Astrocyte of the cerebellum (primary cell): ENCODE measurements at regions not wholly inside any gene's neighbourhood (a gene's known extent, or its start where the extent isn't known, plus 50 kb on each side); places are given as distances from the start of the nearest gene placed in this dataset.
"Not testable (repeated sequence)": the region's sequence is repeated elsewhere in the genome, so short reads cannot be mapped to it uniquely, and the experiment has no call there.

ENCODE experiments used
- DNase-seq: peaks from one replicate; pipeline ENCODE4 v3.0.0-alpha.2; 2011; ENCODE audit warnings: low read depth
- H3K4me3 ChIP-seq: 2 replicates; pipeline ENCODE4 v1.5.1; 2011; ENCODE audit warnings: mild to moderate bottlenecking, low read depth, low read length, moderate library complexity
- CTCF ChIP-seq: IDR thresholded peaks from 2 replicates; pipeline ENCODE4 v1.5.1; 2012; ENCODE audit warnings: low read length, low read depth, moderate library complexity, mild to moderate bottlenecking; ENCODE audit errors: missing control alignments
- in situ Hi-C: cut with HindIII; loops from 2 replicates; pipeline ENCODE4 v1.10.0; 2017; ENCODE audit warnings: low sequenced_read_pairs

DNA sequence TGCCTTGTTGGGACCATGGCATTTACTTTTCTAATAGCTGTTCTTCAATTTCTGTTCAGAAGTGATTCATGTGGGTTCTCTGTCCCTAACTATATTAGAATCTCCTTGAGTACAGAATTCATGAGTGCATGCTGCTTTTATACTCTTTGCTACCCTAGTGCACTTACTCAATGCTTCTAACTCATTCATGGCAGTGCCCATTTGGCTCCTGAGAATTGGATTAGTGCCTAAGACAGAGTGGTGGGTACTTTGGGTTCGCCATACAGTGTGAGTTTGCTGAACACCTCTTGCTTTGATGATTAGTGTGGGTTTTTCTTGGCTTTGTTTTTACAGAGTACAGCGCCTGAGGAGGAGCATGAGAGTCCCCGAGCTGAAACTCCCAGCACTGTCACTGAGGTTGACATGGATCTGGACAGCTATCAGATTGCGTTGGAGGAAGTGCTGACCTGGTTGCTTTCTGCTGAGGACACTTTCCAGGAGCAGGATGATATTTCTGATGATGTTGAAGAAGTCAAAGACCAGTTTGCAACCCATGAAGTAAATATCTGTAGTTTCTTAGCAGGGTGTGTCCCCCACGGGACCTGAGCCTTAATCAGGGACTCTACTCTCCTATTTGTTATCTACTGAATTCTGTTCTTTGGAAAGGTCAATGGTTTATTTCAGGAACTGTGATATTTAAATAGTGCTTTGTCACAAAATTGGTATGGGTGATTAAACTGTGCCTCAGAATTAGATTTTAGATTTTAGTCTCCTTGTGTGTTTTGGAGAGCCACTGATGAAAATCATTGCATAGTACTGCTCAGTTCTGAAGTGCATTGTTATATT lies 150.7 kb downstream of the UTRN start:
- H3K4me3 ChIP-seq = no peak overlapping the region
- no peak for TF ChIP-seq CTCF

DNA sequence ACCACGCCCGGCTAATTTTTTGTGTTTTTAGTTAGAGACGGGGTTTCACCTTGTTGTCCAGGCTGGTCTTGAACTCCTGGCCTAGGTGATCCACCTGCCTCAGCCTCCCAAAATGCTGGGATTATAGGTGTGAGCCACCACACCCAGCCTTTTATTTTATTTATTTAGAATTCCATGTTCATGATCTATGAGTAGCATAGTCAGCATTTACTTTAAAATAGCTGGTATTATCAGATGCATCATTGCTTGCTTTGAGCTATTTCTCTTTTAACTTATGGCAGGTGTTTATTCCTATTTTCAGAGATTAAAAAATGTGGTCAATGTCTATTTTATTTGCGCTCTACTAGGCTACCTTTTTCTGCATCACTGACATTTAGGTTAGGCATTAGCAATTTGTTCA lies 152.0 kb downstream of the UTRN start:
- no peak for DNase-seq
- H3K4me3 ChIP-seq = no peak overlapping the region
- TF ChIP-seq CTCF = no peak
- in situ Hi-C loops = no loop called here

More for the DNA sequence above, 150.7 kb downstream of the UTRN start:
- in situ Hi-C loops = no loop called here
- no peak for DNase-seq

DNA sequence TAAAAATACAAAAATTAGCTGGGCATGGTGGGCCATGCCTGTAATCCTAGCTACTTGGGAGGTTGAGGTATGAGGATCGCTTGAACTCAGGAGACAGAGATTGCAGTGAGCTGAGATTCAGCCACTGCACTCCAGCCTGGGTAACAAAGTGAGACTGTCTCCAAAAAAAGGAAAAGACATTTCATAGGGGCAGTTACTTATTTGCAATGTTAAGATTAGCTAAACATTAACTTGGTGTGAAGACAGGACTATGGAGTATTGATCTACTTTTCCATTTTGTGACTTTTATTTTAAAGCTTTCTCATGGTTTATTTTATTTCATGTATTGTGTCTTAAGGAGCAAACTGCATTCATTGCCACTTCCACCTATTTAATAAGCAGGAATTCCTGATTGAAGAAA lies 153.0 kb downstream of the UTRN start:
- TF ChIP-seq CTCF = no peak
- in situ Hi-C loops = no loop called here
- H3K4me3 ChIP-seq = no peak overlapping the region
- no peak for DNase-seq

DNA sequence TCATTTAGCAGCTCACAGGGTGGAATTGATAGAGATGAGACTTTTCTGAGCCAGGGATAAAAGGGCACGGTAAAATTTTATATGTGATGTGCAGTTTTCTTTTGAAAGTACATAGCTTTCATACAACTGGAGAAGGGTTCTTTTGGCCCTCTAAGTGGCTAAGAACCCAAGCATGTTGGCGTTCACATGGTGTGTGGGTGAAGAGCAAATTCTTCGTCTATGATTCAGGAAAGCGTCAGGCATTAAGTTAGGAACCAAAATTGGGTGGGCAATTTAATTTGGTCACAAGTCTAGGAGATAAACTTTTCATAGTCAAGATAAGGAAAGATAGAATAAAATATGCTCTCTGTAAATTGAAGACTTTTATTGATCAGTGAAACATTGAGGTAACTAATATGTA lies 153.9 kb downstream of the UTRN start:
- no peak for TF ChIP-seq CTCF
- in situ Hi-C loops = no loop called here
- no peak overlapping the region for H3K4me3 ChIP-seq
- no peak for DNase-seq

DNA sequence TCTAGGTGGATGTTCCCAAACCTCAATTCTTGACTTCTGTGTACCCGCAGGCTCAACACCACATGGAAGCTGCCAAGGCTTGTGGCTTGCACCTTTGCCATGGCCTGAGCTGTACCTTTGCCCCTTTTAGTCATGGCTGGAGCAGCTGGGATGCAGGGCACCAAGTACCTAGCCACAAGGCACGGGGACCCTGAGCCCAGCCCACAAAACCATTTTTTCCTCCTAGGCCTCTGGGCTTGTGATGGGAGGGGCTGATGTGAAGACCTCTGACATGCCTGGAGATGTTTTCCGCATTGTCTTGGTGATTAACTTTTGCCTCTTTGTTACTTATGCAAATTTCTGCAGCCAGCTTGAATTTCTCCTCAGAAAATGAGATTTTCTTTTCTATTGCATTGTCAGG lies 156.7 kb downstream of the UTRN start:
- in situ Hi-C loops = loop anchor here (5.0 kb wide), 1 partner anchor 36 kb away; no protein-coding TSS in a partner anchor
- not testable (repeated sequence) for DNase-seq, H3K4me3 ChIP-seq

GRCh38 chr6:144443157-144443556 lies 158.0 kb downstream of the UTRN start:
- no peak for DNase-seq
- in situ Hi-C loops = loop anchor here (5.0 kb wide), 1 partner anchor 34 kb away; no protein-coding TSS in a partner anchor
- no peak for TF ChIP-seq CTCF
- no peak overlapping the region for H3K4me3 ChIP-seq

DNA sequence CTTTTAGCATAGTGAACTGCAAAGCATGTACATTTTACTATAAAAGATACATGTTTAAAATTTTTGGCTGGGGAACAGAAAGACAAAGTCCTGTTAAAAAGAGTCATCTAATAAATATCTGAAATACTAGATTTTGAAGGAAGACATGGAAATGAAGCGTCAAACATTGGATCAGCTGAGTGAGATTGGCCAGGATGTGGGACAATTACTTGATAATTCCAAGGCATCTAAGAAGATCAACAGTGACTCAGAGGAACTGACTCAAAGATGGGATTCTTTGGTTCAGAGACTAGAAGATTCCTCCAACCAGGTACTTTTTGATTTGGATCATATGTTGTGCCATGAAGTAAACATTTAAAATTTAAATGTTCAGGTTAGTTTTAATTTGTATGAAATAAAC lies 162.3 kb downstream of the UTRN start:
- no peak for DNase-seq
- TF ChIP-seq CTCF = no peak
- H3K4me3 ChIP-seq = no peak overlapping the region
- in situ Hi-C loops = no loop called here
